NK-92 (cell line): ENCODE measurements at regions not wholly inside any gene's neighbourhood (a gene's known extent, or its start where the extent isn't known, plus 50 kb on each side); places are given as distances from the start of the nearest gene placed in this dataset.
"Not testable (repeated sequence)": the region's sequence is repeated elsewhere in the genome, so short reads cannot be mapped to it uniquely, and the experiment has no call there.

ENCODE experiments used
- DNase-seq: peaks from one replicate; lab custom pipeline; 2025; ENCODE audit not compliant: unreplicated experiment; lab: John Stamatoyannopoulos, UW

- DNase-seq: no peak
Measured at GRCh38 chr14:53368066-53368465, 214.9 kb upstream of the DDHD1 start.

- DNase-seq: no peak
Measured at GRCh38 chr14:53367644-53368026, 214.5 kb upstream of the DDHD1 start.

GRCh38 chr14:53365486-53366130, 212.5 kb upstream of the DDHD1 start:
- no peak for DNase-seq

- DNase-seq: not testable (repeated sequence)
Measured at GRCh38 chr14:53362916-53363315, 209.8 kb upstream of the DDHD1 start.

- no peak for DNase-seq
Measured at GRCh38 chr14:53360829-53361228, 207.7 kb upstream of the DDHD1 start.

GRCh38 chr14:53358166-53358565, 205.0 kb upstream of the DDHD1 start:
- no peak for DNase-seq

GRCh38 chr14:53356361-53357150, 203.4 kb upstream of the DDHD1 start:
- no peak for DNase-seq

- no peak for DNase-seq
Measured at GRCh38 chr14:53355581-53356112, 202.5 kb upstream of the DDHD1 start.

GRCh38 chr14:53354336-53354735, 201.2 kb upstream of the DDHD1 start:
- DNase-seq: no peak

GRCh38 chr14:53350866-53351265, 197.7 kb upstream of the DDHD1 start:
- DNase-seq: no peak

- DNase-seq: no peak
Measured at GRCh38 chr14:53350429-53350828, 197.3 kb upstream of the DDHD1 start.

- DNase-seq: no peak
Measured at GRCh38 chr14:53346988-53347387, 193.9 kb upstream of the DDHD1 start.

GRCh38 chr14:53341324-53341723, 188.2 kb upstream of the DDHD1 start:
- no peak for DNase-seq

GRCh38 chr14:53338192-53338591, 185.1 kb upstream of the DDHD1 start:
- no peak for DNase-seq

GRCh38 chr14:53336729-53337128, 183.6 kb upstream of the DDHD1 start:
- no peak for DNase-seq

- DNase-seq: no peak
Measured at GRCh38 chr14:53333809-53334208, 180.7 kb upstream of the DDHD1 start.

GRCh38 chr14:53331921-53332320, 178.8 kb upstream of the DDHD1 start:
- DNase-seq: no peak

- no peak for DNase-seq
Measured at GRCh38 chr14:53331247-53331646, 178.1 kb upstream of the DDHD1 start.

- DNase-seq: no peak
Measured at GRCh38 chr14:53330441-53330840, 177.3 kb upstream of the DDHD1 start.

GRCh38 chr14:53328841-53329240, 175.7 kb upstream of the DDHD1 start:
- no peak for DNase-seq

GRCh38 chr14:53327716-53328115, 174.6 kb upstream of the DDHD1 start:
- DNase-seq: no peak

GRCh38 chr14:53325176-53325806, 172.2 kb upstream of the DDHD1 start:
- no peak for DNase-seq
